ENCODE measurements at regions not wholly inside any gene's neighbourhood (a gene's known extent, or its start where the extent isn't known, plus 50 kb on each side); places are given as distances from the start of the nearest gene placed in this dataset.

DNA sequence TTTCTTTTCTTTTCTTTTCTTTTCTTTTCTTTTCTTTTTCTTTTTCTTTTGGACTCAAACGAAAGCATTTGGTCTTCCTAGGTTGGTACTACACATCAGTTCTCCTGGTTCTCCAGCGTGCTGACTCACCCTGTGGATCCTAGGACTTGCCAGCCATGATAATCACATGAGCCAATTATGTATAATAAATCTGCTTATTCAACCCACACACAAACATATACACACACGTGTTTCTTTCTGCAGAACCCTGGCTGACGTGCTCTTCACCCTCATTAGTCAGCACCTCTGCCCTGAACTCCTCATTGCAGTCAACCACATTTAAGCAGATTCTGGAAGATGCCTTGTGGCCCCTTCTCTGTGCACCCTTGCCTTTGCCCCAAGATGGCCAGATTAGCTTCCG, 162.4 kb upstream of the MYT1L start:
- no peak overlapping the region for H3K27ac ChIP-seq

DNA sequence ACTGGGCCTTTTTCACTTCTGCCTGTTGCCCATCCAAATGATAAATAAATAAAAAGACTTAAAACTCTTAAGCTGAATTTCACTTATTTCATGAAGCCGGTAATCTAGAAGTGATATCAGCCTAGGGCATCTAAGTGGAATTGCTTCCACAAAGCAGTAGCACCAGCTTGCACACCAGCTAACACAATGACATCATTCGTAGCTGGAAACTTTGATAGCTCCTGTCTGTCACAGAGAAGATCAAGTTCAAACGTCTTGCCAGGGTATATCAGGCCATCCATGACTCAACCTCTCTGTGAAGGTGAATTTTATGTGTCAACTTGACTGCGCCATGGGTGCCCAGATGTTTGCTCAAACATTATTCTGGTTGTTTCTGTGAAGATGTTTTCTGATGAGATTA, 161.7 kb upstream of the MYT1L start:
- intact Hi-C loops (cut with DNase I; ENCODE audit: low total_unique reads) = no loop called here

More for the DNA sequence above, 162.4 kb upstream of the MYT1L start:
- TF ChIP-seq, protein P1, sequence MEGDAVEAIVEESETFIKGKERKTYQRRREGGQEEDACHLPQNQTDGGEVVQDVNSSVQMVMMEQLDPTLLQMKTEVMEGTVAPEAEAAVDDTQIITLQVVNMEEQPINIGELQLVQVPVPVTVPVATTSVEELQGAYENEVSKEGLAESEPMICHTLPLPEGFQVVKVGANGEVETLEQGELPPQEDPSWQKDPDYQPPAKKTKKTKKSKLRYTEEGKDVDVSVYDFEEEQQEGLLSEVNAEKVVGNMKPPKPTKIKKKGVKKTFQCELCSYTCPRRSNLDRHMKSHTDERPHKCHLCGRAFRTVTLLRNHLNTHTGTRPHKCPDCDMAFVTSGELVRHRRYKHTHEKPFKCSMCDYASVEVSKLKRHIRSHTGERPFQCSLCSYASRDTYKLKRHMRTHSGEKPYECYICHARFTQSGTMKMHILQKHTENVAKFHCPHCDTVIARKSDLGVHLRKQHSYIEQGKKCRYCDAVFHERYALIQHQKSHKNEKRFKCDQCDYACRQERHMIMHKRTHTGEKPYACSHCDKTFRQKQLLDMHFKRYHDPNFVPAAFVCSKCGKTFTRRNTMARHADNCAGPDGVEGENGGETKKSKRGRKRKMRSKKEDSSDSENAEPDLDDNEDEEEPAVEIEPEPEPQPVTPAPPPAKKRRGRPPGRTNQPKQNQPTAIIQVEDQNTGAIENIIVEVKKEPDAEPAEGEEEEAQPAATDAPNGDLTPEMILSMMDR (IDR thresholded peaks at IDR 0.05) = no peak
- TF ChIP-seq POLR2A (IDR thresholded peaks at IDR 0.05) = no peak
- no peak overlapping the region for H3K4me3 ChIP-seq
- intact Hi-C loops (cut with DNase I; ENCODE audit: low total_unique reads) = no loop called here
- no peaks in the 10 kb centered on the region for H3K4me1 ChIP-seq
- H3K9me3 ChIP-seq = no peaks in the 10 kb centered on the region
- no peaks in the 10 kb centered on the region for H3K27me3 ChIP-seq
- DNase-seq = no peak
- H3K36me3 ChIP-seq = no peaks in the 10 kb centered on the region

DNA sequence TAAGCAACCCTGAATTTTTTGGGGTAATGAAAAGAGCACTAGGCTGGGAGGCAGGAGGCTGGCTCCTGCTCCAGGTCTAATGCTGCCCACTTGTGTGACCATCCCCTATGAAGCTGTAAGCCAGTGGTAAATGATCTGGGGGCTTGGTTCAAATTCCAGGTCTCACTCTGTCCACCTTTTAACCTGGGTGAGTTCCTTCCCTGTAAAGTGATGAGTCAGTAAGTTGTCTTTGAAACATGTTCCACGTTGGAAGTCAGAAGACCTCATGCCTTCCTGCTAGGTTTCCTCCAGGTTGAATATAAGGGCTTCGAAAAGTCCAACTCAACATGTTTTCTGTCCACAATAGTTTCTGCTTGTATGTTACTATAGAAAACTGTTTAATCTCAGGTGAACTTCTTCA, 160.9 kb upstream of the MYT1L start:
- Histone ChIP-seq H3K4me3 (no peak overlapping the region), H3K9me3 (no peaks in the 10 kb centered on the region), H3K4me1 (no peaks in the 10 kb centered on the region), H3K27ac (no peak overlapping the region), H3K27me3 (no peaks in the 10 kb centered on the region), H3K36me3 (no peaks in the 10 kb centered on the region)
- no peak for TF ChIP-seq POLR2A (IDR thresholded peaks at IDR 0.05)
- TF ChIP-seq, protein P1 (IDR thresholded peaks at IDR 0.05) = no peak
- DNase-seq = no peak
- intact Hi-C loops (cut with DNase I; ENCODE audit: low total_unique reads) = no loop called here

More for the DNA sequence above, 161.7 kb upstream of the MYT1L start:
- Histone ChIP-seq H3K27ac (no peak overlapping the region), H3K27me3 (no peaks in the 10 kb centered on the region), H3K4me3 (no peak overlapping the region), H3K4me1 (no peaks in the 10 kb centered on the region), H3K9me3 (no peaks in the 10 kb centered on the region), H3K36me3 (no peaks in the 10 kb centered on the region)
- DNase-seq = no peak
- TF ChIP-seq POLR2A (IDR thresholded peaks at IDR 0.05) = no peak
- TF ChIP-seq, protein P1 (IDR thresholded peaks at IDR 0.05) = no peak

DNA sequence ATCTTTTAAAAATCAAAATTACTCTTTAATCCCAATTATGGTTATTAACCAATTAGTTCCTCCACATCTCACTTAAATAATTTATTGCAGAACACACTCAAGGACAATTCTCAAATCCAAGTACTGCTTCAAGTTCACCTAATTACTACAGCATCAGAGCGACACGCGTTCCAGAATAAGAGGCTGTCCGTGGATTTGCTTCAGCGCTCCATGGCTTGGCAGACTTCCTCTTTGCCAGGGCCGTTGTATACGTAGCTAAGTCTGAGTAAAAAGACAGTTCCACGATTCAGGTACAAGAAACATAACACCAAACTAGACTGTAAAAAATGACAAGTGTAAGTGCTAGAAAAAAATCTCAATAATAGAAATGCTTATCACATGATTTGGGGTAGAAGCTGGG, 153.2 kb upstream of the MYT1L start:
- Histone ChIP-seq H3K9me3 (peaks cover 0 to 2% of the 10 kb centered on the region in 2 donors), H3K27ac (no peak overlapping the region), H3K27me3 (no peaks in the 10 kb centered on the region), H3K36me3 (no peaks in the 10 kb centered on the region), H3K4me1 (no peaks in the 10 kb centered on the region), H3K4me3 (no peak overlapping the region)
- DNase-seq = no peak
- intact Hi-C loops (cut with DNase I; ENCODE audit: low total_unique reads) = no loop called here
- TF ChIP-seq POLR2A (IDR thresholded peaks at IDR 0.05) = no peak

DNA sequence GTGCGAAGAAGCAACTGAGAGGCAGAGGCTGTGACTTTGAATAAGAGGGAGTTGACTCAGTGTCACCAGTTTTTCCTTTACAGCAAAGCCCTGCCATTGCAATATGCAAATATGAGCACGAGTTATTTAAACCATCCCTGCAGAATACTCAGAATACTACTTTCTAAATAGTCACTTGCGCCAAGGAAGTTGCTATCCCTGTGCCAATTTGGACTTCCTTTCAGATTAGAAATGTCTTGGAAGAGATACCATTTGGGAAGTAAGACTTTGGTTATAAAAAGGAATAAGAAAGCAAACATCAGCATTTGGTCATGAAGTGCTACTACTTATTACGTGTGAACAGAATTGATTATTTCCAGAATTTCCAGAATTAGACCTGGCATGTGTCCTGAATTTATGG, 151.8 kb upstream of the MYT1L start:
- H3K36me3 ChIP-seq = no peaks in the 10 kb centered on the region
- no peaks in the 10 kb centered on the region for H3K27me3 ChIP-seq
- H3K9me3 ChIP-seq = peaks cover 0 to 3% of the 10 kb centered on the region in 2 donors
- no peaks in the 10 kb centered on the region for H3K4me1 ChIP-seq
- no peak for DNase-seq
- H3K27ac ChIP-seq = no peak overlapping the region
- no peak overlapping the region for H3K4me3 ChIP-seq
- no peak for TF ChIP-seq POLR2A (IDR thresholded peaks at IDR 0.05)
- TF ChIP-seq, protein P1 (IDR thresholded peaks at IDR 0.05) = no peak
- intact Hi-C loops (cut with DNase I; ENCODE audit: low total_unique reads) = no loop called here

DNA sequence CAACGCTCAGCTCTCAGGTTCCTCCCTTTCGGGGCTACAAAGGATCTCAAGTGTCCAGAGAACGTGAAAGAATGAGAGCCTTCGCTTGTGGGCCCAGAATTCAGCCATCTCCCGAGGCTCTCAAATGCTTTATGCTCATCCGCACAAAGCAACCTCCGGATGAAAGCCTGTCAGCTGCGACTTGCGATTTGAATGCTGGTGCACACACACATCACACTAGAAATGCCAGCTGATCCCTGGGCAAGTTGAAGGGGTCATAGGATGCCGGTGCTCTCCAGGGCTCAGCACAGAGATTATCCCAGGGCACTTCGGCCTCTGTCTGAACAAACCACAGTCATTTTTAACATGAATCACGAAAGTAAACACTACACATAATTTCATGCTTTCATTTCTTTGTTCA, 141.8 kb upstream of the MYT1L start:
- H3K36me3 ChIP-seq = no peaks in the 10 kb centered on the region
- TF ChIP-seq, protein P1 (IDR thresholded peaks at IDR 0.05) = no peak
- TF ChIP-seq POLR2A (IDR thresholded peaks at IDR 0.05) = no peak
- H3K27ac ChIP-seq = no peak overlapping the region
- no peaks in the 10 kb centered on the region for H3K9me3 ChIP-seq
- H3K4me3 ChIP-seq = no peak overlapping the region
- DNase-seq = no peak
- H3K27me3 ChIP-seq = no peaks in the 10 kb centered on the region
- intact Hi-C loops (cut with DNase I; ENCODE audit: low total_unique reads) = no loop called here
- H3K4me1 ChIP-seq = no peaks in the 10 kb centered on the region

Measured in uterus (tissue), 3 donors.